ENCODE measurements at regions not wholly inside any gene's neighbourhood (a gene's known extent, or its start where the extent isn't known, plus 50 kb on each side); places are given as distances from the start of the nearest gene placed in this dataset.

GRCh38 chr17:83185023-83186002 is 105.9 kb downstream of the METRNL start:
- Histone ChIP-seq H3K27me3 (ENCODE audit: control insufficient read depth in 2 of 2, insufficient read depth in 2 of 2, low read length in 2 of 2) (no peaks in the 10 kb centered on the region), H3K36me3 (ENCODE audit: control insufficient read depth in 2 of 2, extremely low read depth in 1 of 2, insufficient read depth in 2 of 2, low read length in 2 of 2) (no peaks in the 10 kb centered on the region), H2AFZ (ENCODE audit: low read depth, low read length) (no peak overlapping the region), H3K9ac (replicated peaks; ENCODE audit: extremely low read depth, insufficient read depth, low read length) (no peak overlapping the region), H3K79me2 (ENCODE audit: control insufficient read depth, insufficient read depth, low read length) (no peaks in the 10 kb centered on the region), H3K9me1 (replicated peaks; ENCODE audit: control insufficient read depth, extremely low read depth, insufficient read depth, low read length) (no peaks in the 10 kb centered on the region), H3K4me2 (ENCODE audit: insufficient read depth, low read length) (no peak overlapping the region), H3K4me3 (replicated peaks in 1 of 3; ENCODE audit: insufficient read depth in 1 of 3, low read depth in 1 of 3, low read length in 3 of 3) (no peak overlapping the region), H4K20me1 (replicated peaks; ENCODE audit: control insufficient read depth, extremely low read depth, insufficient read depth, low read length) (no peaks in the 10 kb centered on the region), H3K4me1 (ENCODE audit: control insufficient read depth, extremely low read depth, insufficient read depth, low read length) (peaks cover 11% of the 10 kb centered on the region), H3K9me3 (replicated peaks; ENCODE audit: control insufficient read depth, insufficient read depth, low read length) (no peaks in the 10 kb centered on the region), H3K27ac (ENCODE audit: insufficient read depth, low read depth, low read length) (no peak overlapping the region)
- DNase-seq (ENCODE audit: low read depth, low spot score) (no peak), FAIRE-seq (no peak)
- BruUV-seq (replicated peaks): no TSS peak
- ChIA-PET POLR2A (no interaction called here), CTCF (interaction anchor here (0.9 kb wide), 1 partner anchor 15 kb away, joined by 4 read pairs; no protein-coding TSS in a partner anchor)
- TF ChIP-seq GATA2 (IDR thresholded peaks at IDR 0.05; ENCODE audit: insufficient read depth, insufficient read length, low read depth, low read length) (no peak), CTCF (IDR thresholded peaks at IDR 0.05; ENCODE audit: extremely low read depth in 1 of 2, insufficient read depth in 1 of 2, low read depth in 1 of 2, low read length in 2 of 2) (no peak), MYC (IDR thresholded peaks at IDR 0.05; ENCODE audit: low read depth, low read length) (no peak), POLR2AphosphoS5 (IDR thresholded peaks at IDR 0.05; ENCODE audit: insufficient read depth, low read depth, low read length) (no peak), JUN (IDR thresholded peaks at IDR 0.05; ENCODE audit: borderline replicate concordance, insufficient read depth, insufficient read length, low read depth) (no peak), FOS (IDR thresholded peaks at IDR 0.05; ENCODE audit: borderline replicate concordance, insufficient read depth, low read length) (no peak), POLR2A (IDR thresholded peaks at IDR 0.05; ENCODE audit: low read depth, low read length) (no peak), MAX (IDR thresholded peaks at IDR 0.05; ENCODE audit: insufficient read depth, insufficient read length) (no peak), EZH2 (IDR thresholded peaks at IDR 0.05; ENCODE audit: borderline replicate concordance, low read depth, low read length, severe bottlenecking) (no peak)
- dilution Hi-C loops (cut with MboI; ENCODE audit: extremely low pct_ligation_motif_present, low sequenced_read_pairs) (no loop called here), intact Hi-C loops (cut with micrococcal nuclease) (loop anchor here (2.0 kb wide), 1 partner anchor 75 kb away; no protein-coding TSS in a partner anchor)
